ENCODE measurements at regions not wholly inside any gene's neighbourhood (a gene's known extent, or its start where the extent isn't known, plus 50 kb on each side); places are given as distances from the start of the nearest gene placed in this dataset.
"Not testable (repeated sequence)": the region's sequence is repeated elsewhere in the genome, so short reads cannot be mapped to it uniquely, and the experiment has no call there.

DNA sequence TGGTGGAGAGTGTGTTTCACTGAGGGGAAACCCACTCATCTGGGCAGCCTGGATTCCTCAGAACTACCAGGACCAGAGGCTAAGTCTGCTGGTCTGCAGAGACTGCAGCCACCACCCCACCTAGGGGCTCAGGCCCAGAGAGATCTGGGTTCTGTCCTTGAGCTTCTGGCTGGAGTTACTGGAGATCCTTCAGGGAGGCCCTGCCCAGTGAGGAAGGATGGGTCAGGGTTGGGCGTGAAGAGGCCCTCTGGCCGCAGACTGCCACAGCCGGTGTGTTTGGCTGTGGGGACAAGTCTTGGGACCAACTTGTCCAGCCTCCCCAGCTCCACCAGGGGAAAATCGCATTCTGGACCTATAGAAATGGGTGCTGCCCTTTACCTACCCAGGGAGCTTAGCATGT lies 235.3 kb upstream of the CBLB start:
- DNase-seq (ENCODE audit: low spot score in 2 of 2), result no peak
- intact Hi-C loops (cut with DNase I; ENCODE audit: low total_unique reads), result no loop called here
- TF ChIP-seq, protein P1, sequence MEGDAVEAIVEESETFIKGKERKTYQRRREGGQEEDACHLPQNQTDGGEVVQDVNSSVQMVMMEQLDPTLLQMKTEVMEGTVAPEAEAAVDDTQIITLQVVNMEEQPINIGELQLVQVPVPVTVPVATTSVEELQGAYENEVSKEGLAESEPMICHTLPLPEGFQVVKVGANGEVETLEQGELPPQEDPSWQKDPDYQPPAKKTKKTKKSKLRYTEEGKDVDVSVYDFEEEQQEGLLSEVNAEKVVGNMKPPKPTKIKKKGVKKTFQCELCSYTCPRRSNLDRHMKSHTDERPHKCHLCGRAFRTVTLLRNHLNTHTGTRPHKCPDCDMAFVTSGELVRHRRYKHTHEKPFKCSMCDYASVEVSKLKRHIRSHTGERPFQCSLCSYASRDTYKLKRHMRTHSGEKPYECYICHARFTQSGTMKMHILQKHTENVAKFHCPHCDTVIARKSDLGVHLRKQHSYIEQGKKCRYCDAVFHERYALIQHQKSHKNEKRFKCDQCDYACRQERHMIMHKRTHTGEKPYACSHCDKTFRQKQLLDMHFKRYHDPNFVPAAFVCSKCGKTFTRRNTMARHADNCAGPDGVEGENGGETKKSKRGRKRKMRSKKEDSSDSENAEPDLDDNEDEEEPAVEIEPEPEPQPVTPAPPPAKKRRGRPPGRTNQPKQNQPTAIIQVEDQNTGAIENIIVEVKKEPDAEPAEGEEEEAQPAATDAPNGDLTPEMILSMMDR (IDR thresholded peaks at IDR 0.05), result no peak
- no peak for TF ChIP-seq POLR2A (IDR thresholded peaks at IDR 0.05)
- no peak overlapping the region for H3K4me3 ChIP-seq (ENCODE audit: low read depth, poor library complexity, severe bottlenecking)
- 84 to 100% methylated on average over 4 of the region's 4 CpGs for WGBS, 2 donors

DNA sequence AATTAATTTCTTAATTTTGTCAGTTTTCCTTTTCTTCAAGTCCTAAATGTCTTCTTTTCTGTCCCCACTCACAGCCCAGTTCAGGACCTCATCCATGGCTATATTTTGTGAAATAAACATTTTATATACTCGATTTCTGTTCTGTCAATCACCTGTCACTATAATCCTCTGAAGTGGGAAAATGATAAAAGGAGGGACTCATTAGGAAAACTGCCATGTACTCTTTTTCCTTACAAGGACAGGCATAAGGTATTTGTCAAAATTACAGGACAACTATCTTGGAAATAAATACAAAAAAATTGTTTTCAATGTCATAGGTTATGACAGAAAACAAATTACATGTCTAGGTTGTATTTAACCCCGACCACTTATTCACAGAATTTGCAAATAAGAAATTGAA lies 240.1 kb upstream of the CBLB start:
- H3K4me3 ChIP-seq (ENCODE audit: low read depth, poor library complexity, severe bottlenecking), result no peak overlapping the region
- 66 to 79% methylated on average over 2 of the region's 2 CpGs for WGBS, 2 donors
- TF ChIP-seq, protein P1 (IDR thresholded peaks at IDR 0.05), result no peak
- no peak for DNase-seq (ENCODE audit: low spot score in 2 of 2)
- intact Hi-C loops (cut with DNase I; ENCODE audit: low total_unique reads), result no loop called here

DNA sequence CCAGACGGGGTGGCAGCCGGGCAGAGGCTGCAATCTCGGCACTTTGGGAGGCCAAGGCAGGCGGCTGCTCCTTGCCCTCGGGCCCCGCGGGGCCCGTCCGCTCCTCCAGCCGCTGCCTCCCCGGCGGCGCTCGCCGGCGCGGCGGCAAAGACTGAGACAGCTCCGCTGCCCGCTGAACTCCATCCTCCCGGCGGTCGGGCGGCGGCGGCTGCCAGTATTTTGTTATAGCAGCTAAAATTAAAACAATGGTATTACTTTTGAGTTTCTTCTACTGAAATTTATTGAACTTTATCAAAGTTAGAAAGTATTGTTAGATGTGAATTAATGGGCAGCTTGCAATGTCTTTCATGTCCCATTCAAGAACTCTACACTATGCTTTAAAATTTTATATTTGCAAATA lies 243.7 kb upstream of the CBLB start:
- DNase-seq (ENCODE audit: low spot score in 2 of 2); intact Hi-C loops (cut with DNase I; ENCODE audit: low total_unique reads); H3K4me3 ChIP-seq (ENCODE audit: low read depth, poor library complexity, severe bottlenecking): not testable (repeated sequence)
- 97 to 98% methylated on average over 17 to 18 of the region's 26 CpGs for WGBS, 2 donors

DNA sequence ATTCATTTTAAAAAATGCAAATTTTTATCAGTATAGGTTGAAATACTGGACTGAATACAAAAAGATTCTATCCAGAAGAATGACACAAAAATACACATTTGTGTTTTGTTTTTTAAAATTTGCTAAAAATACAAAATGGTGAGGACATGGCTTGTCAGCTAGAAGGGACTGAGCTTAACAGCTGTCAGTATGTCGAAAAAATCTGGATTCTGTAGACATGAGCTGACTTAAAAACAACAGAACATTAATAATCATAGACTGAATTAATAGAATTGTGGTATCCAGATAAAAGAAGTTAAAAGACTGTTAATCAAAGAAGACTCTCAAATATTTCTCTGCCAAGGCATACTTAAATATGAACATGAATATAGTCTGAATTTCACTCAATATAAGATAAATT lies 244.9 kb upstream of the CBLB start:
- no peak for TF ChIP-seq POLR2A (IDR thresholded peaks at IDR 0.05)
- TF ChIP-seq, protein P1 (IDR thresholded peaks at IDR 0.05), result no peak
- WGBS, 2 donors, result 85 to 93% methylated on average over 1 of the region's 1 CpG
- intact Hi-C loops (cut with DNase I; ENCODE audit: low total_unique reads), result no loop called here
- H3K4me3 ChIP-seq (ENCODE audit: low read depth, poor library complexity, severe bottlenecking), result no peak overlapping the region
- no peak for DNase-seq (ENCODE audit: low spot score in 2 of 2)

DNA sequence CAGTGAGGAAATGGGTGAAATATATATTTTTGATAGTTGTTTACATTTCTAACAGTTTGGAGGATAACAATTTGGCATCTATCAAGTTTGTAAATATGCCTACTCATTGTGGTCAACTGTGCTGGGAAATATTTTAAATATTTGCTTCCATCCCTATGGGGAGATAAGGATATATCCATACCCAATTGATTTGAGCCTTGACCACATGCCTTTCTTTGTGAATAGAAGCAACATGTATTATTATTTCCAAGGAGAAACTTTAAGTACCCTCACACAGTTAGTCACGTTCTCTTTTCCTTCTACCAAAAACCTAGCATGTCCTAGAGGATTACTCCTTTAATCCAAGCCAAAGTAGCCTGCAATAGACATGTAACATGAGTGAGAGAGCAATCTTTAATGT lies 245.4 kb upstream of the CBLB start:
- H3K4me3 ChIP-seq (ENCODE audit: low read depth, poor library complexity, severe bottlenecking), result no peak overlapping the region
- intact Hi-C loops (cut with DNase I; ENCODE audit: low total_unique reads), result no loop called here
- TF ChIP-seq, protein P1 (IDR thresholded peaks at IDR 0.05), result no peak
- TF ChIP-seq POLR2A (IDR thresholded peaks at IDR 0.05), result no peak
- 71 to 81% methylated on average over 1 of the region's 1 CpG for WGBS, 2 donors
- DNase-seq (ENCODE audit: low spot score in 2 of 2), result no peak

DNA sequence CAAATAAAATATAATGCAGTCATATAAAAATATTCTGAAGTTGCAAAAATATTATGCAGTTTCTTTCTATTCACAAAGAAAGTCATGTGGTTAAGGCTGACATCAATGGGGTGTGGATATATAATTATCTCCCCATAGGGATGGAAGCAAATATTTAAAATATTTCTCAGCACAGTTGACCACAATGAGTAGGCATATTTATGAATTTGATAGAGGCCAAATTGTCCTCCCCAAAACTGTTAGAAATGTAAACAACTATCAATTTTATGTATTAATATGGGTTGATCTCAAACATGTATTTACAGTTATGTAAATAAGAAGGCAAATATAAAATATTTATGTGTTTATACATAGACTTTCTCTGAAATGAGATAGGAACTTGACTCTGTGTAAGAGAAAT lies 246.0 kb upstream of the CBLB start:
- no peak for DNase-seq (ENCODE audit: low spot score in 2 of 2)
- no peak overlapping the region for H3K4me3 ChIP-seq (ENCODE audit: low read depth, poor library complexity, severe bottlenecking)
- no peak for TF ChIP-seq POLR2A (IDR thresholded peaks at IDR 0.05)
- TF ChIP-seq, protein P1 (IDR thresholded peaks at IDR 0.05), result no peak
- intact Hi-C loops (cut with DNase I; ENCODE audit: low total_unique reads), result no loop called here
